Dedifferentiated amniotic fluid mesenchymal stem cell (primary cell): ENCODE measurements at regions not wholly inside any gene's neighbourhood (a gene's known extent, or its start where the extent isn't known, plus 50 kb on each side); places are given as distances from the start of the nearest gene placed in this dataset.

Experiments
- DNase-seq: peaks from one replicate; pipeline ENCODE4 v3.0.0-alpha.2; 2016; ENCODE audit errors: extremely low spot score

DNA sequence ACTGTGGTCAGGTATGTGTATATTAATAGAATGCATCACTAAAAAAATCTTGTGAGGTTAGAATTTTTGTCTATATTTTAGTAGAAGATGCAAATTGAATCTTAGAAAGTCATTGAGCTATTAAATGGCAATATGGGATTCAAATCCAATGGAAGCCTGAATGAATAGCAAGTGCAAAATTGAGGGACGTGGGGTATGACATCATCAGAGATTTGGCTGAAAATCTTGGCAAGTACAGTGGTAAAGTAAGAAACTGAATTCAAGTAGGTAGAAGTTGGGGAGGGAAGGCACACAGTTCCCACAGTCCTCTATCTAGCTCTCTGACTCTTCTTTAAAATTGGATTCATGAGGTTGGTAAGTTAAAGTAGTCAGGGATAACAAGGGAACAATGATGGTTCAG, 97.4 kb upstream of the SSTR1 start:
- no peak for DNase-seq

- DNase-seq = no peak
Observed at GRCh38 chr14:38111046-38111445, 96.7 kb upstream of the SSTR1 start.

DNA sequence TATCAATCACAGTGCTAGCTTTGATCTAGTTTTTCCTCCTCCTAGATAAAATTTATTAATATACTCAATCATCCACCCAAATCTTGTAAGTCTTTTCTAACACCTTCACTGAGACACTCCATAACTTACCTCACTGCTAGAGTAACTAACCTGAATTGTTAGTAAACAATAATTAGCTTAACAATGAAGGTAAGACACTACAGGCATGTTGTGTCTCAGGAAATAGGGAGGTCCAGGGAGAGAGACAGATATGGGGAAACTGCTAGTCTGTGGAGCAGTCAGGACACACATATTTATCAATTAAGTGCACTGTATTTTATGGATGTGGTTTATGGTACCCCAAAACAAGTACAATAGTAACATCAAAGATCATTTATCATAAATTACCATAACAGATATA, 94.2 kb upstream of the SSTR1 start:
- DNase-seq = no peak

DNA sequence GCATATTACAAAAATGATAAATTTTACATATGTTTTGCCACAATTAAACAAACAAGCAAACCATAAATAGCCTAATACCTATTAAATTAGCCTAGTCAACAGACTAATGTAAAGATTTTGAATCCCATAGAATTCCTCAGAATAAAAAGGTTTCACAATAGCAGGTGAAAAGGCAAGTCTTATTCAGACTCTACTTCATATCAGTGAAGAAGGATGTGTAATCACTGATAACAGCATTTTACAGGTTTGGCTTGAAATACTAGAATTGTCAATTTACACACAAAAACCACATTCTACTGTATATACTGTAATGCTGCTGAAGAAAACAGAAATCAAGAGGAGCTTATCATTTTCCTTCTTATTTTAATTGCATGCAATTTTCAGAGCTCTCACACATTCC, 90.8 kb upstream of the SSTR1 start:
- no peak for DNase-seq

- DNase-seq = no peak
Observed at GRCh38 chr14:38120109-38120508, 87.6 kb upstream of the SSTR1 start.

- no peak for DNase-seq
Observed at GRCh38 chr14:38121320-38122020, 86.2 kb upstream of the SSTR1 start.

GRCh38 chr14:38122241-38122640, 85.5 kb upstream of the SSTR1 start:
- DNase-seq = no peak

GRCh38 chr14:38124506-38124905, 83.2 kb upstream of the SSTR1 start:
- DNase-seq = no peak

- DNase-seq = no peak
Observed at GRCh38 chr14:38125481-38126037, 82.1 kb upstream of the SSTR1 start.

DNA sequence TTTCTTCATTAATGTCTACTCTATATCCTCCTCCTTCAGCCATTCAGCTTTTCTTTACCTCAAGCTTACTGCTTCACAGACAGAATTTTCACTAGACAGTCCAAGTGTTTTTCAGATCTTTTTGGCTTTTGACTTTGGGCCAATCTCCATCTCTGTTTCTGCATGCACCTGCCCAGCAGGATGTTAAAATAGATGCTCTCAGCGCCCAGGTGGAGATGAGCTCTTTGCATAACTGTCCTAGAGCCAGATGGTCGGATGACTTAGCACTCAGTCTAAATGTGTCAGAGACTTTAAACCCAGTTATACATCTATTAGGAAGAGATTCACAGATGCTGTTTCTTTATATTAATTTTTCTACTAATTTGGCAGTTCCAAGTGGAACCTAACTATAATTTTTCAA, 80.3 kb upstream of the SSTR1 start:
- no peak for DNase-seq

- no peak for DNase-seq
Observed at GRCh38 chr14:38127784-38128183, 79.9 kb upstream of the SSTR1 start.

GRCh38 chr14:38128640-38129039, 79.1 kb upstream of the SSTR1 start:
- DNase-seq = no peak

GRCh38 chr14:38129192-38129591, 78.5 kb upstream of the SSTR1 start:
- no peak for DNase-seq

DNA sequence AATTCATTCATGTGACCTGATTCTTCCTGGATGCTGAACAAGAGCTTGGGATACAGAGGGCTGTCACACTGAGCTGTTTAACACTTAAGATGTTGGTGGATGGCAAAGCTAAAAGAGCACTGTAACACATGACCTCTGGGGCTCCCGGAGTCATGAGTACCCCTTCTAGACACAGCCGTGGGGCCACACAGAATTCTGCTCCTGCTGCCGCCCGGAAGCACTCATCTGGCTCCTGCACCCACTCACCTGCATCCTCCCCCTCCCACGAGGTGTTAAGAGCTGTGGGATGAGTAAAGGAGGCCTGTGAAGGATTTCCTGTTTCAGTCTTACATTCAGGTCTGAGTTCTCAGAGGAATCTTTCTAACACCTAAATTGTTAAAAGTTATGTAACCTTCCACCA, 78.0 kb upstream of the SSTR1 start:
- no peak for DNase-seq

- no peak for DNase-seq
Observed at GRCh38 chr14:38134416-38135030, 73.2 kb upstream of the SSTR1 start.

DNA sequence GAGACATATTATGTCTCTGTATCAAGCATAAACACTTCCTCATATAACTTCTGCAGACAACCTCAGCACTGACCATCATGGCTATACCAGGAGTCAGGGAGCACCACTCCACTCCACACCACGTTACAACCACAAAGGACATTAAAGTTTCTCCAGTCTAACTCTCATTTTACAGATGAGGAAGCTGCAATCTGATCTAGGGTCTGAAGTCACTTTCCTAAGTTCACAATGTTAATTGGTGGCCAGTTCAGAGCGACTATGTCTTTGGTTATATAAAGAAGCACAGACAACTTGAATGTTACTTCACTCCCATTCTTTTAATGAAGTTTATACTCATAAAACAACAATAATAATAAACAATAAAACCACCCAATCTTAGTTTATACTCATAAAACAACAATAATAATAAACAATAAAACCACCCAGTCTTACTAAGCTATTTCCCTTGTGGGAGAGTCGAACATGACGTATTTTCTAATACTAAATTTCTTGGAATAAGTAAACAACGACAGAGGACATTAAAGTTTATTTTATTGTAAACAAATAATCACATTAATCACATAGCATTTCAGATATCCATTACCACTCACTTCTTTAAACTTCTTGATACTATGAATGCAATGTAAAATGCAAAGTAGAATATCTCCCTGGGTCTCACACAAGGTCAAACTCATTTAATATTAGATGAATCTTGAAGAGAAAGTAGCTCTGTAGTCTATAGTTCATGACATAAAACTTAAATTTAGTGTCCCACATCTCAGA, 72.4 kb upstream of the SSTR1 start:
- no peak for DNase-seq

GRCh38 chr14:38137005-38137404, 70.7 kb upstream of the SSTR1 start:
- DNase-seq = no peak

DNA sequence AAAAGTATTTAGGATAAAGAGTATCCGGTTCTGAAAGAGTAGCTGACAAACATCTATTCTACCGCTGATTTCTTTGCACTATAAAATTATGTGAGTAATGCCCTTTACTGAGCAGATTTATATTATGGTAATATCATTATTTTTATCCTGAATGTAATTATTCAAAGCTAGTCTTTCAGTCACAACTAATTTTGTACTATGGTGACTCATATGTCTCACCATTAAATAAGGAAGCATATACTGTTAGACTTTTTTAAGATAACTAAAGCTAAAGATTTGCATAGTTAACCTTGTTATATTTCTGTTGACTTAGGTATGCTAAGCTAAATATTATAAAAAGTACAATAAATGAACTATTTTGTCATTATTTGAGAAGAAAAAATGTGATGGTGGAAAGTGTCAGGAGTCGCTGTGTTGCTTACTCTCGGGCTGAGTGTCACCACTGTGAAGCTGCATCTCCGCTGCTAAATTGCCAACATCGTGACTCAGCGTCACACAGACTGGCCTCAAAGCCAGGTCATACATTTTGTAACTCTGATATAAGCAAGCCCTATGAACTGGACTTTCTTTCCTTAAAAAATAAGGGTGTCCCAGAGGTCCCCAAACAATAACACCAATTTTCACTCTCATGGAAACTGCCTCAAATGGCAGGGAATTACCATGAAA, 69.1 kb upstream of the SSTR1 start:
- no peak for DNase-seq

- no peak for DNase-seq
Observed at GRCh38 chr14:38139926-38140325, 67.8 kb upstream of the SSTR1 start.

DNA sequence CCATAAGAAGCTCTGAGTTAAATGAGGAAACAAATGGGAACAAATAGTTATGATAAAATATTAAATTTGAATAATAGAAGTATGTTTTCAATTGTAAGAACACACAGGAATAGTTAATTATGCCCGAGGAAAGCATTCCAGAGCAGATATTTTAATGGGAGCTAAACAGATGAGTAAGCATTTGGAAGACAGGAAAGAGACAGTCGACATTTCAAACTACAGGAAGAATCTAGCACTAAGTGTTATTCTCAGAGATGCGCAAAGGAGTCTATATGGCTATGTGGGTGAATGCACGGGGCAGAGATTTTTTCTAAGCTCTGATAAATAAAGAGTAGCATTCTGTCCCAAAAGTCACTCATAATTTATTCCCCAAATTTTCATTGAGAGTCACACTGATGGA, 64.5 kb upstream of the SSTR1 start:
- DNase-seq = peak; percentile 33

GRCh38 chr14:38143659-38144505, 63.8 kb upstream of the SSTR1 start:
- DNase-seq = peak; percentile 53
